Thymus (tissue), 11 donors: ENCODE measurements at regions not wholly inside any gene's neighbourhood (a gene's known extent, or its start where the extent isn't known, plus 50 kb on each side); places are given as distances from the start of the nearest gene placed in this dataset.

Experiments
- DNase-seq, 9 donors: peaks; one replicate each; pipeline ENCODE4 v3.0.0-alpha.2; 2013; ENCODE audit warnings: low spot score in 9 of 9, low read depth in 6 of 9, missing footprints in 1 of 9
- H3K27ac ChIP-seq, 2 donors: one replicate each; pipeline ENCODE4 v1.5.1; 2013; ENCODE audit warnings: control low read depth in 1 of 2, low read depth in 1 of 2, low read length in 1 of 2, mild to moderate bottlenecking in 1 of 2, moderate library complexity in 1 of 2
- H3K27me3 ChIP-seq, 2 donors: one replicate each; pipeline ENCODE4 v1.5.1; 2013; ENCODE audit warnings: low read length in 1 of 2; ENCODE audit not compliant: control insufficient read depth in 2 of 2, insufficient read depth in 1 of 2
- H3K36me3 ChIP-seq, 2 donors: one replicate each; pipeline ENCODE4 v1.5.1; 2013; ENCODE audit warnings: low read length in 1 of 2, mild to moderate bottlenecking in 1 of 2, moderate library complexity in 1 of 2; ENCODE audit not compliant: control insufficient read depth in 2 of 2, insufficient read depth in 2 of 2
- H3K4me1 ChIP-seq, 2 donors: one replicate each; pipeline ENCODE4 v1.5.1; 2013; ENCODE audit warnings: low read length in 2 of 2; ENCODE audit not compliant: control insufficient read depth in 2 of 2, insufficient read depth in 2 of 2
- H3K4me3 ChIP-seq, 2 donors: one replicate each; pipeline ENCODE4 v1.5.1; 2013; ENCODE audit warnings: low read length in 2 of 2, control low read depth in 1 of 2, mild to moderate bottlenecking in 1 of 2
- H3K9me3 ChIP-seq, 2 donors: one replicate each; pipeline ENCODE4 v1.5.1; 2013; ENCODE audit warnings: low read length in 1 of 2, mild to moderate bottlenecking in 1 of 2; ENCODE audit not compliant: control insufficient read depth in 2 of 2, insufficient read depth in 1 of 2
- WGBS: extraction: QIAGEN DNeasy Blood & Tissue Kit; methylation state at CpG from one replicate; pipeline ENCODE4 v1.1.7; 2013; 5-methylcytosine and 5-hydroxymethylcytosine counted together
- donor health status: healthy.

DNA sequence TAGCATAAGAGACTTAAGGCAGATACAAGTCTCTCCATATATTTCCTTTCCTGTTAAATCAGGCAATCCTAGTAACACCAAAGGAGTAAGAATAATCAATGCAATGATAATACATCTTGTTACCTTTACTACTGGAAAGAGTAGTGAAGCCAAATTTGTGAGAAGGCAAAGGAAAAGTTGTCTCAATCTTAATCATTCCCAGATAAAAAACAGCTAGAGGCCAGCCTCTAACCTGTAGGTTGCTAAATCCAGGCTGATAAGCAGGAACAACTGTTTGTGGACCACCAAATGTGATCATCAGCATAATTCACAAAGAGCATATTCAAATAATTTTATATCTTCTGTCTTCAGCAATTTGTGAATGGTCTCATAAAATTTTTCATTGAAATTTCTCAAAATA, 189.2 kb upstream of the ADGRB3 start:
- Histone ChIP-seq H3K27me3 (no peaks in the 10 kb centered on the region), H3K4me1 (no peaks in the 10 kb centered on the region), H3K27ac (no peak overlapping the region), H3K4me3 (no peak overlapping the region), H3K9me3 (no peaks in the 10 kb centered on the region), H3K36me3 (no peaks in the 10 kb centered on the region)
- no peak for DNase-seq

DNA sequence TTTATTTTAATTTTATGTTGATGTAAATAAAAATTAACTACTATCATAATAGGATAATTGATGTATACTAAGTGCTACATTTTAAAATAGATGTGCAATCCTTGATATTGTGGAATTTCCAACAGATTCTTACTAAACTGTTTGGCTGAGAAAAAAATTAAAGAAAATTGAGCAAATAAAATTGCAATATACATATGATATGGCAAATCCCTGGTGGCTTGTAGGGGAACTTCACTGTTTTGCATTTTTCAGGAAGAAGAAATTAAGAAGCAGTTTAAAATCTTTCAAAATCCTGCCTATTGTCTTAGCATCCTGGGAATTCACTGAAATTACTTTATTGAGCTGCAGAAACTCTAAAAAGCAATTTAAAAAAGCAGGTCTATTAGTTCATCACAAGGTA, 191.4 kb upstream of the ADGRB3 start:
- no peaks in the 10 kb centered on the region for H3K9me3 ChIP-seq
- H3K4me1 ChIP-seq = no peaks in the 10 kb centered on the region
- no peaks in the 10 kb centered on the region for H3K36me3 ChIP-seq
- no peak for DNase-seq
- H3K27me3 ChIP-seq = no peaks in the 10 kb centered on the region
- H3K27ac ChIP-seq = no peak overlapping the region
- no peak overlapping the region for H3K4me3 ChIP-seq

- Histone ChIP-seq H3K27ac (no peak overlapping the region), H3K9me3 (no peaks in the 10 kb centered on the region), H3K36me3 (no peaks in the 10 kb centered on the region), H3K27me3 (no peaks in the 10 kb centered on the region), H3K4me3 (no peak overlapping the region), H3K4me1 (no peaks in the 10 kb centered on the region)
- DNase-seq = no peak
These were observed 207.5 kb upstream of the ADGRB3 start for GRCh38 chr6:68427630-68428029.

DNA sequence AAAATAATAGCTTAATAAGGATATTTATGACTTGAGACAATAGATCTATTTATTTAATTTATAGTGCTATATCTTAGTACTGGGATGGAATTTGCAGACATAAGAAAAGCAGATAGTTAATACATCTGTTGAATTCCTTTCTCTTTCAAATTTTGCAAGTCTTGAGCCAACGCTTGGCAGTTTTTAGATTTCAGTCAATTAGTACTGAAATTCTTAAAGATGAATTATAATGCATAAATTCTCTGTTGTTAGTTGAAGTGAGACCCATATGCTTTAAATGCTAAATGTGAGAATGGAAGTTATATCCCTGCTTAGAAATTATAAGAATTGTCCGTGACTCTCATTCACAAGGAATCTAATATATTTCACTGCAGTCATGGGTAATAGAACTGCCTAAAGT, 225.1 kb upstream of the ADGRB3 start:
- Histone ChIP-seq H3K9me3 (no peaks in the 10 kb centered on the region), H3K36me3 (no peaks in the 10 kb centered on the region), H3K27me3 (no peaks in the 10 kb centered on the region), H3K4me3 (no peak overlapping the region), H3K27ac (no peak overlapping the region), H3K4me1 (no peaks in the 10 kb centered on the region)
- DNase-seq = no peak
- WGBS = 95% methylated on average over 2 of the region's 2 CpGs

DNA sequence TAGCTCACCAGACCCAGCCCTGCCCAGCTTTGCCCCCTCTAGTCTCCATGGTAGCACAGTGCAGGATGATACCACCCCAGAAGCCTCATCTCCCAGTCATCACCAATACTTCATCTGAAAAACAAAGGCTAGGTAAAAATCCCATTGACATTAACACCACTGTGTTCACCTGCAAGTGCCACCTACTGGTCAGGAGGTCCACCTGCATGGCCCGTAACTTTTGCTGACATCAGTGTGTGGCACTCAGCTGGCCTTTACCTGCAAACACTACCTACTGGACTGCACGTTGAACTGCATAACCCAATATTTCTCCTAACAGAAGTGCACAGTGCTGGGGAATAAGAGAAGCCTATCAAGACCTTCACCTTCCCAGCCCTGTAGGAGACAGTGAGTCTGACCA, 234.7 kb upstream of the ADGRB3 start:
- DNase-seq = no peak
- no peaks in the 10 kb centered on the region for H3K36me3 ChIP-seq
- 92% methylated on average over 2 of the region's 2 CpGs for WGBS
- no peaks in the 10 kb centered on the region for H3K27me3 ChIP-seq
- no peaks in the 10 kb centered on the region for H3K4me1 ChIP-seq
- H3K27ac ChIP-seq = no peak overlapping the region
- no peak overlapping the region for H3K4me3 ChIP-seq
- H3K9me3 ChIP-seq = peaks cover 0 to 23% of the 10 kb centered on the region in 2 donors

DNA sequence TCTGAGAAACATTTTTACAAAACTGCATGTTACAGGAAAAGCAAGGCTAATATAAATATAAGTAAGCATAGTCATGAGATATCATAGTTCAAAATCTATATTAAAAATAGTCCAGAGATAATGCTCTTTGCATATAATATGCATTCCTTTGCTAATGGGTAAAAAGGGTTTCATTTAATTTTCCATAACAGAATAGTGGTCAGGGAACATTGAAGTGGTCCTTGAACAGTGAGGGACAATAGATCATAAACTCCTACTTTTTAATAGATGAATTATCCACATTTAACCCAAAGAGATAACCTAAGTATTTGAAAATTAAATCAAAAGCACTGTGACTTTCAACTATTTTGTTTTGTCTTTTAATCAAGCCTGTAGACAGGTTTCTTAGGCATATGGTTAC, 243.1 kb upstream of the ADGRB3 start:
- Histone ChIP-seq H3K4me1 (no peaks in the 10 kb centered on the region), H3K9me3 (no peaks in the 10 kb centered on the region), H3K27me3 (no peaks in the 10 kb centered on the region), H3K27ac (no peak overlapping the region), H3K4me3 (no peak overlapping the region), H3K36me3 (no peaks in the 10 kb centered on the region)
- no peak for DNase-seq

GRCh38 chr6:68372991-68373390, 262.1 kb upstream of the ADGRB3 start:
- H3K4me3 ChIP-seq = no peak overlapping the region
- H3K36me3 ChIP-seq = no peaks in the 10 kb centered on the region
- no peaks in the 10 kb centered on the region for H3K27me3 ChIP-seq
- DNase-seq = no peak
- H3K27ac ChIP-seq = no peak overlapping the region
- H3K9me3 ChIP-seq = no peaks in the 10 kb centered on the region
- no peaks in the 10 kb centered on the region for H3K4me1 ChIP-seq
- 91% methylated on average over 5 of the region's 5 CpGs for WGBS

- no peak overlapping the region for H3K4me3 ChIP-seq
- no peaks in the 10 kb centered on the region for H3K36me3 ChIP-seq
- DNase-seq = no peak
- H3K4me1 ChIP-seq = no peaks in the 10 kb centered on the region
- H3K27me3 ChIP-seq = no peaks in the 10 kb centered on the region
- 99% methylated on average over 1 of the region's 1 CpG for WGBS
- no peaks in the 10 kb centered on the region for H3K9me3 ChIP-seq
- no peak overlapping the region for H3K27ac ChIP-seq
These were observed 266.2 kb upstream of the ADGRB3 start for GRCh38 chr6:68368845-68369244.

- H3K4me1 ChIP-seq = no peaks in the 10 kb centered on the region
These were observed 270.7 kb upstream of the ADGRB3 start for GRCh38 chr6:68364271-68364805.

DNA sequence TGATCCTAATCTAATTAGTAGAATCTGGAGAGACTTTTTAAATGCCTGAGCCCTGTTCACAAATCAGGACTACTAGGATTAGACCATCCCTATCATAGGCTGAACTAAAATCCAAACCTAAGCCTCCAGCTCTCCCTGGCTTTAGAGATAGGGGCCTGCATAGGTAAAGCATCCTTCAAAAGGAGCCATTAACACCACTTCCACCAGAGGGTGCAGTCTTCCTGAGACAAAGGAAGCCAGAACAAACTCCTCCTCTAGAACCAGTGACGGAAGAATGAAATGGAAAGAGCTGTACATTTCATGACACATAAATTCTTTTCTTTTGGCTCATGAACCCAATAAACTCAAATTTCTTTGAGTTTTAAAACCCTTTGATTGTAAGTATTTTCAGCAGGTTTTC, 291.2 kb upstream of the ADGRB3 start:
- WGBS = 51% methylated on average over 1 of the region's 1 CpG
- Histone ChIP-seq H3K9me3 (no peaks in the 10 kb centered on the region), H3K27me3 (no peaks in the 10 kb centered on the region), H3K36me3 (no peaks in the 10 kb centered on the region), H3K27ac (no peak overlapping the region), H3K4me3 (no peak overlapping the region), H3K4me1 (no peaks in the 10 kb centered on the region)
- peak in 2 of 9 donors; percentile 0 to 8 for DNase-seq

More at GRCh38 chr6:68364271-68364805, 270.7 kb upstream of the ADGRB3 start:
- H3K27ac ChIP-seq = no peak overlapping the region
- WGBS = 72% methylated on average over 2 of the region's 2 CpGs
- H3K9me3 ChIP-seq = no peaks in the 10 kb centered on the region
- DNase-seq = no peak
- no peak overlapping the region for H3K4me3 ChIP-seq
- no peaks in the 10 kb centered on the region for H3K36me3 ChIP-seq
- no peaks in the 10 kb centered on the region for H3K27me3 ChIP-seq
